Liver (tissue), 8 donors: ENCODE measurements at regions not wholly inside any gene's neighbourhood (a gene's known extent, or its start where the extent isn't known, plus 50 kb on each side); places are given as distances from the start of the nearest gene placed in this dataset.

Source experiments
- DNase-seq: peaks from one replicate; pipeline ENCODE4 v3.0.0-alpha.2; 2017; ENCODE audit warnings: low spot score
- H3K27ac ChIP-seq, 2 donors: one replicate each; pipeline ENCODE4 v1.7.0; 2013; ENCODE audit warnings: inconsistent platforms in 2 of 2, low read length in 2 of 2, control low read depth in 1 of 2, low read depth in 1 of 2, mild to moderate bottlenecking in 1 of 2
- H3K27me3 ChIP-seq, 4 donors: one replicate each; pipeline versions ENCODE4 v1.6.1 to v1.7.0; 2013; ENCODE audit warnings: low read length in 3 of 4, inconsistent platforms in 1 of 4, mild to moderate bottlenecking in 1 of 4, moderate library complexity in 1 of 4; ENCODE audit not compliant: control insufficient read depth in 4 of 4, insufficient read depth in 4 of 4
- H3K36me3 ChIP-seq, 4 donors: one replicate each; pipeline versions ENCODE4 v1.6.1 to v1.7.0; 2013; ENCODE audit warnings: low read length in 3 of 4, mild to moderate bottlenecking in 3 of 4, low read depth in 1 of 4, moderate library complexity in 1 of 4; ENCODE audit not compliant: control insufficient read depth in 4 of 4, insufficient read depth in 3 of 4
- H3K4me1 ChIP-seq, 4 donors: one replicate each; pipeline versions ENCODE4 v1.6.1 to v1.7.0; 2013; ENCODE audit warnings: low read length in 3 of 4, mild to moderate bottlenecking in 3 of 4, moderate library complexity in 1 of 4; ENCODE audit not compliant: control insufficient read depth in 4 of 4, insufficient read depth in 4 of 4
- H3K4me3 ChIP-seq, 3 donors: one replicate each; pipeline versions ENCODE4 v1.6.1 to v1.7.0; 2013; ENCODE audit warnings: low read length in 3 of 3, control low read depth in 1 of 3, low read depth in 1 of 3, mild to moderate bottlenecking in 1 of 3
- H3K9ac ChIP-seq, 2 donors: one replicate each; pipeline ENCODE4 v1.7.0; 2013; ENCODE audit warnings: low read length in 2 of 2, mild to moderate bottlenecking in 2 of 2, moderate library complexity in 2 of 2, control low read depth in 1 of 2, low read depth in 1 of 2
- H3K9me3 ChIP-seq, 4 donors: one replicate each; pipeline versions ENCODE4 v1.6.1 to v1.7.0; 2013; ENCODE audit warnings: low read length in 3 of 4; ENCODE audit not compliant: control insufficient read depth in 4 of 4
- EGR1 ChIP-seq, 2 donors: IDR thresholded peaks; 2 replicates each; pipeline ENCODE4 v1.6.1; 2016 to 2018; ENCODE audit warnings: antibody characterized with exemption in 2 of 2, low read depth in 2 of 2
- FOXA1 ChIP-seq: IDR thresholded peaks from 2 replicates; pipeline ENCODE4 v1.6.1; 2016; ENCODE audit warnings: antibody characterized with exemption
- FOXA2 ChIP-seq: IDR thresholded peaks from 2 replicates; pipeline ENCODE4 v1.6.1; 2016; ENCODE audit warnings: antibody characterized with exemption
- GABPA ChIP-seq, 2 donors: IDR thresholded peaks in 1 of 2; conservative IDR thresholded peaks in 1 of 2; 2 replicates each; pipeline ENCODE4 v1.6.1; 2016; ENCODE audit warnings: antibody characterized with exemption in 2 of 2, mild to moderate bottlenecking in 1 of 2, moderate library complexity in 1 of 2
- HNF4A ChIP-seq, 2 donors: conservative IDR thresholded peaks; 2 replicates each; pipeline ENCODE4 v1.6.1; 2016; ENCODE audit warnings: antibody characterized with exemption in 2 of 2, mild to moderate bottlenecking in 2 of 2
- HNF4G ChIP-seq: IDR thresholded peaks from 2 replicates; pipeline ENCODE4 v1.6.1; 2016; ENCODE audit warnings: antibody characterized with exemption
- JUND ChIP-seq, 2 donors: IDR thresholded peaks; 2 replicates each; pipeline ENCODE4 v1.6.1; 2016; ENCODE audit warnings: antibody characterized with exemption in 2 of 2
- NR2F2 ChIP-seq: IDR thresholded peaks from 2 replicates; pipeline ENCODE4 v1.6.1; 2016; ENCODE audit warnings: antibody characterized with exemption
- RXRA ChIP-seq, 2 donors: IDR thresholded peaks; 2 replicates each; pipeline ENCODE4 v1.6.1; 2017 to 2018; ENCODE audit warnings: antibody characterized with exemption in 2 of 2, mild to moderate bottlenecking in 1 of 2
- SP1 ChIP-seq: IDR thresholded peaks from 2 replicates; pipeline ENCODE4 v1.6.1; 2018; ENCODE audit warnings: antibody characterized with exemption, mild to moderate bottlenecking
- TAF1 ChIP-seq: conservative IDR thresholded peaks from 2 replicates; pipeline ENCODE4 v1.6.1; 2016; ENCODE audit warnings: antibody characterized with exemption, mild to moderate bottlenecking
- YY1 ChIP-seq: IDR thresholded peaks from 2 replicates; pipeline ENCODE4 v1.6.1; 2016; ENCODE audit warnings: antibody characterized with exemption, mild to moderate bottlenecking
- WGBS: extraction: QIAGEN DNeasy Blood & Tissue Kit; methylation state at CpG from one replicate; pipeline ENCODE4 v1.1.7; 2013; 5-methylcytosine and 5-hydroxymethylcytosine counted together
- TF ChIP-seq, protein P1 (sequence below): IDR thresholded peaks from 2 replicates; pipeline ENCODE4 v1.6.1; 2016; ENCODE audit warnings: antibody characterized with exemption
- TF ChIP-seq, protein P2 (sequence below): IDR thresholded peaks from 2 replicates; pipeline ENCODE4 v1.6.1; 2016; ENCODE audit warnings: antibody characterized with exemption, mild to moderate bottlenecking
- TF ChIP-seq, protein P3 (sequence below): IDR thresholded peaks from 2 replicates; pipeline ENCODE4 v1.6.1; 2016; ENCODE audit warnings: antibody characterized with exemption
- TF ChIP-seq, protein P4 (sequence below): IDR thresholded peaks from 2 replicates; pipeline ENCODE4 v1.6.1; 2016; ENCODE audit warnings: antibody characterized with exemption
- TF ChIP-seq, protein P5 (sequence below): fragments of 150-350 bp; IDR thresholded peaks from 2 replicates; pipeline ENCODE4 v1.5.1; 2017; ENCODE audit warnings: improper control_type of control experiment, low read depth, low read length; ENCODE audit not compliant: missing input control
- donor health status: healthy.
- donor health status: healthy.
- donor health status: healthy.
- donor health status: healthy.
- donor health status: healthy.

DNA sequence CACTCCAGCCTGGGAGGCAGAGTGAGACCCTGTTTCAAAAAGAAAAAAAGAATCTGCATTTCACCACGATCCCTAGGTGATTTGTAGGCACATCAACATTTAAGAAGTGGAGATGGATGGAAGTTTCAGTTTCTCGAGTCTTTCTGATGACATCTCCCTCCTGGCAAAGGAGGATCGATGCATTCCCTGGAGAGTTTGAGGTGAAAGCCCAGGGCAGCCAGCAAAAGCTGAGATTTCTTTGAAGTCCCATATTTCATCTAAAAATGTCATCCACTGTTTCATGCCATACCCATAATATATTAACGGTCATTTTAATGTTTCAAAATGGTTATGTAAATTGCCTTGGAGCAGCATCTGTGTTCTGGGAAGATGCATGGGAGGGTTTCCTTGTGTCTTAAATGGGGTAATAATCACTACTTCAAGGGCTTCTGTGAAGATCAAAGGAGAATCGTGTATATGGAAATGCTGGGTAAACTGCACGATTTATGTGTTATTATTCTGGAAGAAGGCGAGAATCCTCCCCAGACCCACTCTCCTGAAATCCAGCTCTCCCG lies 63.4 kb downstream of the KATNIP start:
- DNase-seq = no peak
- Histone ChIP-seq H3K4me1 (no peaks in the 10 kb centered on the region), H3K9me3 (no peaks in the 10 kb centered on the region), H3K27me3 (no peaks in the 10 kb centered on the region), H3K9ac (no peak overlapping the region), H3K4me3 (no peak overlapping the region), H3K36me3 (no peaks in the 10 kb centered on the region), H3K27ac (no peak overlapping the region)
- WGBS = 90% methylated on average over 8 of the region's 8 CpGs
- TF ChIP-seq, protein P1, sequence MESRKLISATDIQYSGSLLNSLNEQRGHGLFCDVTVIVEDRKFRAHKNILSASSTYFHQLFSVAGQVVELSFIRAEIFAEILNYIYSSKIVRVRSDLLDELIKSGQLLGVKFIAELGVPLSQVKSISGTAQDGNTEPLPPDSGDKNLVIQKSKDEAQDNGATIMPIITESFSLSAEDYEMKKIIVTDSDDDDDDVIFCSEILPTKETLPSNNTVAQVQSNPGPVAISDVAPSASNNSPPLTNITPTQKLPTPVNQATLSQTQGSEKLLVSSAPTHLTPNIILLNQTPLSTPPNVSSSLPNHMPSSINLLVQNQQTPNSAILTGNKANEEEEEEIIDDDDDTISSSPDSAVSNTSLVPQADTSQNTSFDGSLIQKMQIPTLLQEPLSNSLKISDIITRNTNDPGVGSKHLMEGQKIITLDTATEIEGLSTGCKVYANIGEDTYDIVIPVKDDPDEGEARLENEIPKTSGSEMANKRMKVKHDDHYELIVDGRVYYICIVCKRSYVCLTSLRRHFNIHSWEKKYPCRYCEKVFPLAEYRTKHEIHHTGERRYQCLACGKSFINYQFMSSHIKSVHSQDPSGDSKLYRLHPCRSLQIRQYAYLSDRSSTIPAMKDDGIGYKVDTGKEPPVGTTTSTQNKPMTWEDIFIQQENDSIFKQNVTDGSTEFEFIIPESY = no peak
- TF ChIP-seq, protein P2, sequence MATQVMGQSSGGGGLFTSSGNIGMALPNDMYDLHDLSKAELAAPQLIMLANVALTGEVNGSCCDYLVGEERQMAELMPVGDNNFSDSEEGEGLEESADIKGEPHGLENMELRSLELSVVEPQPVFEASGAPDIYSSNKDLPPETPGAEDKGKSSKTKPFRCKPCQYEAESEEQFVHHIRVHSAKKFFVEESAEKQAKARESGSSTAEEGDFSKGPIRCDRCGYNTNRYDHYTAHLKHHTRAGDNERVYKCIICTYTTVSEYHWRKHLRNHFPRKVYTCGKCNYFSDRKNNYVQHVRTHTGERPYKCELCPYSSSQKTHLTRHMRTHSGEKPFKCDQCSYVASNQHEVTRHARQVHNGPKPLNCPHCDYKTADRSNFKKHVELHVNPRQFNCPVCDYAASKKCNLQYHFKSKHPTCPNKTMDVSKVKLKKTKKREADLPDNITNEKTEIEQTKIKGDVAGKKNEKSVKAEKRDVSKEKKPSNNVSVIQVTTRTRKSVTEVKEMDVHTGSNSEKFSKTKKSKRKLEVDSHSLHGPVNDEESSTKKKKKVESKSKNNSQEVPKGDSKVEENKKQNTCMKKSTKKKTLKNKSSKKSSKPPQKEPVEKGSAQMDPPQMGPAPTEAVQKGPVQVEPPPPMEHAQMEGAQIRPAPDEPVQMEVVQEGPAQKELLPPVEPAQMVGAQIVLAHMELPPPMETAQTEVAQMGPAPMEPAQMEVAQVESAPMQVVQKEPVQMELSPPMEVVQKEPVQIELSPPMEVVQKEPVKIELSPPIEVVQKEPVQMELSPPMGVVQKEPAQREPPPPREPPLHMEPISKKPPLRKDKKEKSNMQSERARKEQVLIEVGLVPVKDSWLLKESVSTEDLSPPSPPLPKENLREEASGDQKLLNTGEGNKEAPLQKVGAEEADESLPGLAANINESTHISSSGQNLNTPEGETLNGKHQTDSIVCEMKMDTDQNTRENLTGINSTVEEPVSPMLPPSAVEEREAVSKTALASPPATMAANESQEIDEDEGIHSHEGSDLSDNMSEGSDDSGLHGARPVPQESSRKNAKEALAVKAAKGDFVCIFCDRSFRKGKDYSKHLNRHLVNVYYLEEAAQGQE = no peak
- no peak for TF ChIP-seq EGR1 (IDR thresholded peaks at IDR 0.05; ENCODE audit: low read depth in 2 of 2)
- TF ChIP-seq NR2F2 = no peak
- TF ChIP-seq, protein P3, sequence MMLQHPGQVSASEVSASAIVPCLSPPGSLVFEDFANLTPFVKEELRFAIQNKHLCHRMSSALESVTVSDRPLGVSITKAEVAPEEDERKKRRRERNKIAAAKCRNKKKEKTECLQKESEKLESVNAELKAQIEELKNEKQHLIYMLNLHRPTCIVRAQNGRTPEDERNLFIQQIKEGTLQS = no peak
- no peak for TF ChIP-seq FOXA1
- TF ChIP-seq RXRA (IDR thresholded peaks at IDR 0.05) = no peak
- TF ChIP-seq, protein P4, sequence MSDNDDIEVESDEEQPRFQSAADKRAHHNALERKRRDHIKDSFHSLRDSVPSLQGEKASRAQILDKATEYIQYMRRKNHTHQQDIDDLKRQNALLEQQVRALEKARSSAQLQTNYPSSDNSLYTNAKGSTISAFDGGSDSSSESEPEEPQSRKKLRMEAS = no peak
- TF ChIP-seq, protein P5, sequence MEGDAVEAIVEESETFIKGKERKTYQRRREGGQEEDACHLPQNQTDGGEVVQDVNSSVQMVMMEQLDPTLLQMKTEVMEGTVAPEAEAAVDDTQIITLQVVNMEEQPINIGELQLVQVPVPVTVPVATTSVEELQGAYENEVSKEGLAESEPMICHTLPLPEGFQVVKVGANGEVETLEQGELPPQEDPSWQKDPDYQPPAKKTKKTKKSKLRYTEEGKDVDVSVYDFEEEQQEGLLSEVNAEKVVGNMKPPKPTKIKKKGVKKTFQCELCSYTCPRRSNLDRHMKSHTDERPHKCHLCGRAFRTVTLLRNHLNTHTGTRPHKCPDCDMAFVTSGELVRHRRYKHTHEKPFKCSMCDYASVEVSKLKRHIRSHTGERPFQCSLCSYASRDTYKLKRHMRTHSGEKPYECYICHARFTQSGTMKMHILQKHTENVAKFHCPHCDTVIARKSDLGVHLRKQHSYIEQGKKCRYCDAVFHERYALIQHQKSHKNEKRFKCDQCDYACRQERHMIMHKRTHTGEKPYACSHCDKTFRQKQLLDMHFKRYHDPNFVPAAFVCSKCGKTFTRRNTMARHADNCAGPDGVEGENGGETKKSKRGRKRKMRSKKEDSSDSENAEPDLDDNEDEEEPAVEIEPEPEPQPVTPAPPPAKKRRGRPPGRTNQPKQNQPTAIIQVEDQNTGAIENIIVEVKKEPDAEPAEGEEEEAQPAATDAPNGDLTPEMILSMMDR = no peak
- TF ChIP-seq HNF4G = no peak
- TF ChIP-seq SP1 = no peak
- TF ChIP-seq TAF1 = no peak
- TF ChIP-seq YY1 = no peak
- no peak for TF ChIP-seq FOXA2
- no peak for TF ChIP-seq HNF4A (conservative IDR thresholded peaks at IDR 0.05)
- no peak for TF ChIP-seq GABPA (IDR thresholded peaks at IDR 0.05 in 1 of 2, conservative IDR thresholded peaks at IDR 0.05 in 1 of 2)
- no peak for TF ChIP-seq JUND (IDR thresholded peaks at IDR 0.05)
